NCI-H2029 treated with DMSO at 0.1 percent for 48 hours (cell line): ENCODE measurements at regions not wholly inside any gene's neighbourhood (a gene's known extent, or its start where the extent isn't known, plus 50 kb on each side); places are given as distances from the start of the nearest gene placed in this dataset.
A peak's percentile ranks its signal among the peaks of the same experiment; 100 is the strongest.

Experiments
- DNase-seq: peaks from one replicate; lab custom pipeline; 2025; lab: John Stamatoyannopoulos, UW

DNA sequence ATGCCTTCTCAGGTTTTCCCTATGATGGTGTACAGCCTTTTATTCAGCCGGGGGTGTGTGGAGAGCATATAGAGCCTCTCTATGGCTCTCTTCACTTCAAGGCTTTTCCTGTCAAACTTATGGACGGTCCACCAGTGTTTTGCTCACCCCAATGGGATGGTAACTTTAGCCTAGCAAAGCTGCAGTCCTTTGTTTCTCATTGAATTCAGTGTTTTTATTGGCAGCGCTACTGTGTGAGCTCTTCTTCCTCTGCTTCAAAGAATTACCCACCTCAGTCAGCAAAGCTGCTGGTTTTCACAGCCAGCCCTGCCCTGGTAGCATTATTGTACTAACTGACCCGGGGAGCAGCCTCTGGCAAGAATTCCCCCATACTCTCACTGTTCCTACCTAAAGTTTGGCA, 145.3 kb upstream of the RRP15 start:
- DNase-seq, result peak; percentile 31

- no peak for DNase-seq
These were observed 128.5 kb upstream of the RRP15 start for GRCh38 chr1:218156595-218156994.

DNA sequence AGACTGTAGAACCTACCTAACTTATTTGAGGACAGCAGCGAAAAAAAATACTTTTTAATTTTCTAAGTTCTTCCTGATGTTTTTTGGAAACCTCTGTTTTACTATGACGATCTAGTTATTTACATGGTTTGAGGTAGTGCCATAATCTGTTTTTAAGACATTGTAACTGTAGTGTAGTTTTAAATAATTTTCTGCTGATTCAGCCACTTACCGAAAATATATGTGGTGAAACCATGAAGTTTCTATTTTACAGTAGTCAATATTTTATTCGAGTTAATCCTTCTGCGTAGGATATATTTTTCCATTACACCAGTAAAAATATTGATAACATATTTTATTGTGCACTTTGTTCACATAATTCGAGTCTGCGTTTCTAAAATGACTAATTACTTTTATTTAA, 121.7 kb upstream of the RRP15 start:
- DNase-seq, result no peak

GRCh38 chr1:218164111-218164929, 120.8 kb upstream of the RRP15 start:
- no peak for DNase-seq

DNA sequence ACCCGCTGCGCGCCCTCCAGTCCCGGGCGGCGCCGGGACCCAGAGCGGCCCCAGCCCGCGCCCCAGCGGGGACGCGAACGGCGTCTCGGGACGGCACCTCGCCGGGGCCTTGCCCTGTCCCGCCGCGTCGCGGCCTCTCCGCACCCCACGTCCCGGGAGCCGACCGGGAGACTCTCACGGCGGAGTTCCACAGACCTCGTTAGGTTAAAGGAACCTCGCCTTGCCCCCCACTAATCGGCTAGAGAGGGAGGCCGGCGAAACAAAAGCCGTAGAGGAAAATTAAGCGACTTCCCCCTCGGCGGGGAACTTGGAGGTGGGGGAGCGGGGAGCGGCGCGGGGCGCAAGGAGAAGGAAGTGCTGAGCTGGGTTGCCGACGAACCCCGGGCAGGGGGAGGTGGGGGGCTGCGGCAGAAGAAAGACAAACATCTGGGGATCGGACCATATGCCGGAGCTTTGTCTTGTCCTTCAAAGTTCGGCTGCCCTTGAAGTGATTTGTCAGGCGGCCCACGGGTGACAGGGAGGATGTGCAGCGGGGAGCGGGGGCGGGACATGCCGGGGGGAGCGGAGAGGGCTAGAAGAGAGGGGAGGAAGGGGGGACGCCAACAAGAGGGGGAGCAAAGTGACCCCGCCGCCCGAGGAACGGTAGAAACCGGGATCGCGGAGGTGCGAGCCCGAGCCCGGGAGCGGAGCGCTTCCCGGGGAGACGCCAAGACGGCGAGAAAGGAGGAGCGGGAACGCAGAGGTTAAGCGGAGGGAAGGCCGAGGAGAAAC, 120.0 kb upstream of the RRP15 start:
- no peak for DNase-seq

DNA sequence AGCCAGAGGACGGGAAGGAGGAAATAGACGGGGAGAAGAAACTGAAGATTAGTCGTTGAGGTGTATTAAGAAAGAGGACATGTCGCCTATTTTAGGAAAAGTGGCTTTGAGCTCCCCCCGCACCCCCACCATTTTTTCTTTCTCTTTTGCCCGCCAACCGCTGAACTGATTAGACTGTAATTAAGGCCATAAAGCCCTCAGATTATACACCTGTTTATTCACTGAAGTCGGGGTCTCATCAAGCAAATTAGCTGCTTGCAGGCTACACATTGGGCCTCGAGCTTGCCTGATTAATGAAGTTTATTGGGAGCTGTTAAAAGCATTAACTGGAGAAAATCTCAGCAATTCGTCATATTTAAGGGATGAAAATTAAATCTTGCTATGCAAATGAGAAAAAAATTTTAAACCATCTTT, 119.4 kb upstream of the RRP15 start:
- no peak for DNase-seq

- no peak for DNase-seq
These were observed 118.7 kb upstream of the RRP15 start for GRCh38 chr1:218166268-218166945.

DNA sequence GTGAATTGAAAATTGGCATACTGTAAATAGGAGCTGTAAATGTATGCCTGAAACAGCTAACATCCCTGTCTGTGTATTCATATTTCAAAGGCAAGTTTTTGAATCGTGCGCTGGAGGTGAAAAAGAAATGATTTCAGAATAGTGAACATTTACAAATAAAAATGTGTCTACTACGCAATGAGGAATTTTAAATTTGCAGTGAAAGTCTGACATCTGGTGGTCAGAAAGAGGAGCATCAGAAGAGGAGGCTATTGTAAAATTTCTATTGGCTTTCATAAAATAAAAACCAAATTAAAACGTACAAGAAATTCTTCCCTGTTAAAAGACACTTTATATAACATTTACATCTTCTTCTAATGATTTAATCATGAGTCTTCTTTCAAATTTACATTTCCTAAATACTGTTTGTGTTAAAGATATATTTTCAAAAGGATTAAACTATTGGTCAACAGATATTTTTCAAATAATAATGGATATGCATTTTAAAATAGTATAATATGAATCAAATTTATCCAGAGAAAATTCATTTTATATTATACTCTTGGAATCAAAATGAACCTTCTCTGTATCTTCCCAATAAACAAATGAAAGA, 113.7 kb upstream of the RRP15 start:
- DNase-seq, result no peak

GRCh38 chr1:218182455-218182854, 102.6 kb upstream of the RRP15 start:
- DNase-seq, result no peak

GRCh38 chr1:218200979-218201378, 84.1 kb upstream of the RRP15 start:
- DNase-seq, result no peak

DNA sequence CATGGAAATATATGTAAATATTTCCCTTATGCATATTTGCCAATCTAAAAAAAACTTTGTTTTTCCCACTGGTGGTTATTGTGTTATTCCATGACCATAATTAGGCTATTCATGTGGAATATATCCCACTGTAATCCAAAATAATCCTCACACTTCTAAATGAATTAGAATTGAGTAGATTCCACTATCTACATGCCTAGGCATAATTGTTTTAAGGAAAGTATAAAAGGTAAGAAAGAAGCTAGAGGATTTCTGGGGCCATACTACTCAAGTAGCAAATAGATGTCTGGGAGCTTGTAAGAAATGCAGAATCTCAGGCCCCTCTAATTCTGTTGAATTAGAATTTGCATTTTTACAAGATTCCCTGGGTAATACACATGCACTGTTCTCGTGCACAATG, 83.5 kb upstream of the RRP15 start:
- no peak for DNase-seq

GRCh38 chr1:218205721-218206120, 79.4 kb upstream of the RRP15 start:
- no peak for DNase-seq

DNA sequence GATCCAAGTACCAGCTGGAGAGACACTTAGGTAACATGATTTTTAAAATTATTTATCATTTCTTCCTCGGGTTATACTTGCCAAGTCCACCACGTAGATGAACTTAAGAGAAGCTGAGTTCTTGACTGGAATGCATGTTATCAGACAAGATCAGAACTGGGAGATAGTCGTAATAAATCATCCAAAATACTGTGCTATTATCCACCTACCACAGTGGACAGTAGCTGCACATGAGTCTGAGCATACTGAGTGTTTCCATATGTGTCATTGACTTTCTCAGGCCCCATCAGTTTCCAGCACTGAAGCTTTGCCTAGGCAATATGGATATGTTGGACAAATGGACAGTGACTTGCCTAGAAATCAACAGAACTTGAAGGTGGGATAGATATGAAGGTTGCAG, 77.9 kb upstream of the RRP15 start:
- no peak for DNase-seq

- DNase-seq, result no peak
These were observed 75.7 kb upstream of the RRP15 start for GRCh38 chr1:218209351-218209861.

DNA sequence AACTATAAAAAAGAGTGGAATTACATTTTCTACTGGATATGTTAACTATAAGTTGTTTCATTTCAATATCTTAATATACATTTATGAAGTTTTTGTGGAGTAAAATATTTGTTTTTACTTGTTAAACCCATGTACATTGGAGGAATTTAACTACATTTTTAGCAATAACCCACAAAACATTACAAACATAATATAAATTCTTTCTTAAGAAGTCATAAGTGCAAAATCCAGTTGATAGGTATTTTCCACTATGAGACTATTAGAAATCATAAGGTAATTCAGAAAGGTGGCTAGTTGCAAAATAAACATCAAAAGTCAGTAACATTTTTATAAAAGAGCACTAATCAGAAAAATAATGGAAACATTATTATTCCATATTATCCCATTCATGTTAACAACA, 73.9 kb upstream of the RRP15 start:
- no peak for DNase-seq

DNA sequence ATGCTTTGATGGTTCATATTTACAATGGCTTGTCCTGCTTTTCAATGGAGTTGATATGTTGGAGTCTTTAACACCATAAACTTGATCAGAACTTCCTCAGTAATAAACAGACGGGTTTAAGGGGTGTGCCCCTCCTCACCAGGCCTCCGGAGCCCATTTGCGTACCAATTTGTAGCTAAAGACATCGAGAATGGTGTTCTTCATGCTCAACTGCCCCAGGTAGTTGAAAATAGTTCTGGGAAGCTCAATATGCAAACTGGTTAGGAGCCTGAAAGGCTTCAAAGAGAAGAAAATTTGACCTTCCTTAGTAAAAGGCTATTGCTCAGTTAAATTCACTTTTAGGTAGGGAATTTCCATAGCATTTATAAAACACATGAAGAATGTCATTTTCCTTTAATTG, 68.1 kb upstream of the RRP15 start:
- DNase-seq, result no peak

- DNase-seq, result no peak
These were observed 65.6 kb upstream of the RRP15 start for GRCh38 chr1:218219460-218219859.

- DNase-seq, result no peak
These were observed 61.0 kb upstream of the RRP15 start for GRCh38 chr1:218224101-218224500.

- no peak for DNase-seq
These were observed 59.1 kb upstream of the RRP15 start for GRCh38 chr1:218226005-218226404.
